Erythroblast (primary cell): ENCODE measurements at regions not wholly inside any gene's neighbourhood (a gene's known extent, or its start where the extent isn't known, plus 50 kb on each side); places are given as distances from the start of the nearest gene placed in this dataset.

Experiments
- GATA1 ChIP-seq: IDR thresholded peaks from 2 replicates; pipeline ENCODE4 v1.6.1; 2011; ENCODE audit warnings: low read depth, mild to moderate bottlenecking, control low read depth, low read length, moderate library complexity
- POLR2A ChIP-seq: IDR thresholded peaks from 2 replicates; pipeline ENCODE4 v1.6.1; 2011; ENCODE audit warnings: mild to moderate bottlenecking, low read length

GRCh38 chr2:7929281-7929680, 752.6 kb upstream of the ID2 start:
- TF ChIP-seq POLR2A: no peak
- no peak for TF ChIP-seq GATA1
